HEK293 (cell line): ENCODE measurements at regions not wholly inside any gene's neighbourhood (a gene's known extent, or its start where the extent isn't known, plus 50 kb on each side); places are given as distances from the start of the nearest gene placed in this dataset.

Experiments
- GLI4 ChIP-seq: fragments of 450-650 bp; formaldehyde crosslinking; IDR thresholded peaks from 2 replicates; pipeline ENCODE4 v1.5.1; 2016; ENCODE audit warnings: missing biosample characterization, missing genetic modification characterization
- SP3 ChIP-seq: fragments of 450-650 bp; formaldehyde crosslinking; IDR thresholded peaks from 2 replicates; pipeline ENCODE4 v1.5.1; 2016; ENCODE audit warnings: missing biosample characterization, missing genetic modification characterization
- ZNF138 ChIP-seq: fragments of 450-650 bp; formaldehyde crosslinking; IDR thresholded peaks from 2 replicates; pipeline ENCODE4 v1.5.1; 2016; ENCODE audit warnings: missing biosample characterization, missing genetic modification characterization, borderline replicate concordance
- ZNF175 ChIP-seq: fragments of 450-650 bp; formaldehyde crosslinking; IDR thresholded peaks from 2 replicates; pipeline ENCODE4 v1.5.1; 2016; ENCODE audit warnings: missing biosample characterization, missing genetic modification characterization
- ZNF324 ChIP-seq: fragments of 450-650 bp; formaldehyde crosslinking; IDR thresholded peaks from 2 replicates; pipeline ENCODE4 v1.5.1; 2016; ENCODE audit warnings: missing biosample characterization, missing genetic modification characterization
- ZNF785 ChIP-seq: fragments of 450-650 bp; formaldehyde crosslinking; IDR thresholded peaks from 2 replicates; pipeline ENCODE4 v1.5.1; 2016; ENCODE audit warnings: missing biosample characterization, missing genetic modification characterization
- TF ChIP-seq, protein P1 (sequence below): fragments of 450-650 bp; formaldehyde crosslinking; IDR thresholded peaks from 2 replicates; pipeline ENCODE4 v1.5.1; 2016; ENCODE audit warnings: missing biosample characterization, missing genetic modification characterization
- TF ChIP-seq, protein P2 (sequence below): fragments of 450-650 bp; formaldehyde crosslinking; IDR thresholded peaks from 2 replicates; pipeline ENCODE4 v1.5.1; 2016; ENCODE audit warnings: missing biosample characterization, missing genetic modification characterization, low read depth
- TF ChIP-seq, protein P3 (sequence below): fragments of 450-650 bp; formaldehyde crosslinking; IDR thresholded peaks from 2 replicates; pipeline ENCODE4 v1.5.1; 2016; ENCODE audit warnings: missing biosample characterization, missing genetic modification characterization
- TF ChIP-seq, protein P4 (sequence below): fragments of 450-650 bp; formaldehyde crosslinking; IDR thresholded peaks from 2 replicates; pipeline ENCODE4 v1.5.1; 2016; ENCODE audit warnings: missing biosample characterization, missing genetic modification characterization, low read depth
- TF ChIP-seq, protein P5 (sequence below): sonication (generic); formaldehyde crosslinking; IDR thresholded peaks from 2 replicates; pipeline ENCODE4 v1.8.1; 2022; ENCODE audit warnings: mild to moderate bottlenecking, moderate library complexity, missing genetic modification reagents
- TF ChIP-seq, protein P6 (sequence below): fragments of 450-650 bp; formaldehyde crosslinking; IDR thresholded peaks from 2 replicates; pipeline ENCODE4 v1.5.1; 2016; ENCODE audit warnings: missing biosample characterization, missing genetic modification characterization

DNA sequence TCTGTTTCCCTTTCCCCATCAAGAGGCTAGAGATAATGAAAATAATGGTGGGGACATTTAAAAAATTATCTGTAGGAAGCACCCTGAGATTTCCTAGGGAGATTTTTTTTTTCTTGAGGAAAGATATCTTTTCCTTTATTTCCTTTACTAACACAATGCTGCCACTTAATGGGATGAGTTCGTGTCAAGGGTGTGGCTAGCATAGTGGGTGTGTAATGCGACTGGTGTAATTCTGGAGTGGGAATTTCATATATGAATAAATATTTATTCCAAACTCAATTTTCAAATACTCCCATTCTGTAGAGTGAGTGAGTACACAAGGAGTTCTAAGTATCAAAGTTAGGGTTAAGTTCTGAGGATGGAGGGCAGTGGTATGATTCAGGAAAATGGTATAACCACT is 66.1 kb upstream of the GALNT15 start:
- TF ChIP-seq, protein P1, sequence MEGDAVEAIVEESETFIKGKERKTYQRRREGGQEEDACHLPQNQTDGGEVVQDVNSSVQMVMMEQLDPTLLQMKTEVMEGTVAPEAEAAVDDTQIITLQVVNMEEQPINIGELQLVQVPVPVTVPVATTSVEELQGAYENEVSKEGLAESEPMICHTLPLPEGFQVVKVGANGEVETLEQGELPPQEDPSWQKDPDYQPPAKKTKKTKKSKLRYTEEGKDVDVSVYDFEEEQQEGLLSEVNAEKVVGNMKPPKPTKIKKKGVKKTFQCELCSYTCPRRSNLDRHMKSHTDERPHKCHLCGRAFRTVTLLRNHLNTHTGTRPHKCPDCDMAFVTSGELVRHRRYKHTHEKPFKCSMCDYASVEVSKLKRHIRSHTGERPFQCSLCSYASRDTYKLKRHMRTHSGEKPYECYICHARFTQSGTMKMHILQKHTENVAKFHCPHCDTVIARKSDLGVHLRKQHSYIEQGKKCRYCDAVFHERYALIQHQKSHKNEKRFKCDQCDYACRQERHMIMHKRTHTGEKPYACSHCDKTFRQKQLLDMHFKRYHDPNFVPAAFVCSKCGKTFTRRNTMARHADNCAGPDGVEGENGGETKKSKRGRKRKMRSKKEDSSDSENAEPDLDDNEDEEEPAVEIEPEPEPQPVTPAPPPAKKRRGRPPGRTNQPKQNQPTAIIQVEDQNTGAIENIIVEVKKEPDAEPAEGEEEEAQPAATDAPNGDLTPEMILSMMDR, result no peak
- TF ChIP-seq ZNF138 (tag by site-specific recombination) (no peak), ZNF785 (tag by site-specific recombination) (no peak), SP3 (tag by site-specific recombination) (no peak), ZNF175 (tag by site-specific recombination) (no peak), GLI4 (no peak), ZNF324 (tag by site-specific recombination) (no peak)
- TF ChIP-seq, protein P2, sequence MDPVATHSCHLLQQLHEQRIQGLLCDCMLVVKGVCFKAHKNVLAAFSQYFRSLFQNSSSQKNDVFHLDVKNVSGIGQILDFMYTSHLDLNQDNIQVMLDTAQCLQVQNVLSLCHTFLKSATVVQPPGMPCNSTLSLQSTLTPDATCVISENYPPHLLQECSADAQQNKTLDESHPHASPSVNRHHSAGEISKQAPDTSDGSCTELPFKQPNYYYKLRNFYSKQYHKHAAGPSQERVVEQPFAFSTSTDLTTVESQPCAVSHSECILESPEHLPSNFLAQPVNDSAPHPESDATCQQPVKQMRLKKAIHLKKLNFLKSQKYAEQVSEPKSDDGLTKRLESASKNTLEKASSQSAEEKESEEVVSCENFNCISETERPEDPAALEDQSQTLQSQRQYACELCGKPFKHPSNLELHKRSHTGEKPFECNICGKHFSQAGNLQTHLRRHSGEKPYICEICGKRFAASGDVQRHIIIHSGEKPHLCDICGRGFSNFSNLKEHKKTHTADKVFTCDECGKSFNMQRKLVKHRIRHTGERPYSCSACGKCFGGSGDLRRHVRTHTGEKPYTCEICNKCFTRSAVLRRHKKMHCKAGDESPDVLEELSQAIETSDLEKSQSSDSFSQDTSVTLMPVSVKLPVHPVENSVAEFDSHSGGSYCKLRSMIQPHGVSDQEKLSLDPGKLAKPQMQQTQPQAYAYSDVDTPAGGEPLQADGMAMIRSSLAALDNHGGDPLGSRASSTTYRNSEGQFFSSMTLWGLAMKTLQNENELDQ, result no peak
- TF ChIP-seq, protein P3, sequence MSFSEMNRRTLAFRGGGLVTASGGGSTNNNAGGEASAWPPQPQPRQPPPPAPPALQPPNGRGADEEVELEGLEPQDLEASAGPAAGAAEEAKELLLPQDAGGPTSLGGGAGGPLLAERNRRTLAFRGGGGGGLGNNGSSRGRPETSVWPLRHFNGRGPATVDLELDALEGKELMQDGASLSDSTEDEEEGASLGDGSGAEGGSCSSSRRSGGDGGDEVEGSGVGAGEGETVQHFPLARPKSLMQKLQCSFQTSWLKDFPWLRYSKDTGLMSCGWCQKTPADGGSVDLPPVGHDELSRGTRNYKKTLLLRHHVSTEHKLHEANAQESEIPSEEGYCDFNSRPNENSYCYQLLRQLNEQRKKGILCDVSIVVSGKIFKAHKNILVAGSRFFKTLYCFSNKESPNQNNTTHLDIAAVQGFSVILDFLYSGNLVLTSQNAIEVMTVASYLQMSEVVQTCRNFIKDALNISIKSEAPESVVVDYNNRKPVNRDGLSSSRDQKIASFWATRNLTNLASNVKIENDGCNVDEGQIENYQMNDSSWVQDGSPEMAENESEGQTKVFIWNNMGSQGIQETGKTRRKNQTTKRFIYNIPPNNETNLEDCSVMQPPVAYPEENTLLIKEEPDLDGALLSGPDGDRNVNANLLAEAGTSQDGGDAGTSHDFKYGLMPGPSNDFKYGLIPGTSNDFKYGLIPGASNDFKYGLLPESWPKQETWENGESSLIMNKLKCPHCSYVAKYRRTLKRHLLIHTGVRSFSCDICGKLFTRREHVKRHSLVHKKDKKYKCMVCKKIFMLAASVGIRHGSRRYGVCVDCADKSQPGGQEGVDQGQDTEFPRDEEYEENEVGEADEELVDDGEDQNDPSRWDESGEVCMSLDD (tag by site-specific recombination), result no peak
- TF ChIP-seq, protein P4, sequence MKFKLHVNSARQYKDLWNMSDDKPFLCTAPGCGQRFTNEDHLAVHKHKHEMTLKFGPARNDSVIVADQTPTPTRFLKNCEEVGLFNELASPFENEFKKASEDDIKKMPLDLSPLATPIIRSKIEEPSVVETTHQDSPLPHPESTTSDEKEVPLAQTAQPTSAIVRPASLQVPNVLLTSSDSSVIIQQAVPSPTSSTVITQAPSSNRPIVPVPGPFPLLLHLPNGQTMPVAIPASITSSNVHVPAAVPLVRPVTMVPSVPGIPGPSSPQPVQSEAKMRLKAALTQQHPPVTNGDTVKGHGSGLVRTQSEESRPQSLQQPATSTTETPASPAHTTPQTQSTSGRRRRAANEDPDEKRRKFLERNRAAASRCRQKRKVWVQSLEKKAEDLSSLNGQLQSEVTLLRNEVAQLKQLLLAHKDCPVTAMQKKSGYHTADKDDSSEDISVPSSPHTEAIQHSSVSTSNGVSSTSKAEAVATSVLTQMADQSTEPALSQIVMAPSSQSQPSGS (tag by site-specific recombination), result no peak
- TF ChIP-seq, protein P5, sequence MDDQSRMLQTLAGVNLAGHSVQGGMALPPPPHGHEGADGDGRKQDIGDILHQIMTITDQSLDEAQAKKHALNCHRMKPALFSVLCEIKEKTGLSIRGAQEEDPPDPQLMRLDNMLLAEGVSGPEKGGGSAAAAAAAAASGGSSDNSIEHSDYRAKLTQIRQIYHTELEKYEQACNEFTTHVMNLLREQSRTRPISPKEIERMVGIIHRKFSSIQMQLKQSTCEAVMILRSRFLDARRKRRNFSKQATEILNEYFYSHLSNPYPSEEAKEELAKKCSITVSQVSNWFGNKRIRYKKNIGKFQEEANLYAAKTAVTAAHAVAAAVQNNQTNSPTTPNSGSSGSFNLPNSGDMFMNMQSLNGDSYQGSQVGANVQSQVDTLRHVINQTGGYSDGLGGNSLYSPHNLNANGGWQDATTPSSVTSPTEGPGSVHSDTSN (CRISPR knock-in tag), result no peak
- TF ChIP-seq, protein P6, sequence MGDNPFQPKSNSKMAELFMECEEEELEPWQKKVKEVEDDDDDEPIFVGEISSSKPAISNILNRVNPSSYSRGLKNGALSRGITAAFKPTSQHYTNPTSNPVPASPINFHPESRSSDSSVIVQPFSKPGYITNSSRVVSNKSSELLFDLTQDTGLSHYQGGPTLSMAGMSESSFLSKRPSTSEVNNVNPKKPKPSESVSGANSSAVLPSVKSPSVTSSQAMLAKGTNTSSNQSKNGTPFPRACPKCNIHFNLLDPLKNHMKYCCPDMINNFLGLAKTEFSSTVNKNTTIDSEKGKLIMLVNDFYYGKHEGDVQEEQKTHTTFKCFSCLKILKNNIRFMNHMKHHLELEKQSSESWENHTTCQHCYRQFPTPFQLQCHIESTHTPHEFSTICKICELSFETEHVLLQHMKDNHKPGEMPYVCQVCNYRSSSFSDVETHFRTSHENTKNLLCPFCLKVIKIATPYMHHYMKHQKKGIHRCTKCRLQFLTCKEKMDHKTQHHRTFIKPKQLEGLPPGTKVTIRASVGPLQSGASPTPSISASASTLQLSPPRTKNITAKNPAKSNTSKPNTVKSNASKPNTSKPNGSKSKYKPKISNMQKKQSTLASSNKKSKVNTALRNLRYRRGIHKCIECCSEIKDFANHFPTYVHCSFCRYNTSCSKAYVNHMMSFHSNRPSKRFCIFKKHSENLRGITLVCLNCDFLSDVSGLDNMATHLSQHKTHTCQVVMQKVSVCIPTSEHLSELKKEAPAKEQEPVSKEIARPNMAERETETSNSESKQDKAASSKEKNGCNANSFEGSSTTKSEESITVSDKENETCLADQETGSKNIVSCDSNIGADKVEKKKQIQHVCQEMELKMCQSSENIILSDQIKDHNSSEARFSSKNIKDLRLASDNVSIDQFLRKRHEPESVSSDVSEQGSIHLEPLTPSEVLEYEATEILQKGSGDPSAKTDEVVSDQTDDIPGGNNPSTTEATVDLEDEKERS (tag by site-specific recombination), result no peak
